Esophagus (tissue), 2 donors: ENCODE measurements at regions not wholly inside any gene's neighbourhood (a gene's known extent, or its start where the extent isn't known, plus 50 kb on each side); places are given as distances from the start of the nearest gene placed in this dataset.

ENCODE experiments used
- H3K27ac ChIP-seq, 2 donors: one replicate each; pipeline ENCODE4 v1.5.1; 2013; ENCODE audit warnings: low read depth in 2 of 2, mild to moderate bottlenecking in 2 of 2, inconsistent platforms in 1 of 2, low read length in 1 of 2, moderate library complexity in 1 of 2
- H3K27me3 ChIP-seq, 2 donors: one replicate each; pipeline ENCODE4 v1.6.1; 2013; ENCODE audit warnings: low read length in 2 of 2, control low read depth in 1 of 2, mild to moderate bottlenecking in 1 of 2; ENCODE audit not compliant: insufficient read depth in 2 of 2, control insufficient read depth in 1 of 2
- H3K36me3 ChIP-seq, 2 donors: one replicate each; pipeline ENCODE4 v1.6.1; 2013; ENCODE audit warnings: low read length in 1 of 2; ENCODE audit not compliant: control insufficient read depth in 2 of 2, insufficient read depth in 2 of 2
- H3K4me1 ChIP-seq, 2 donors: one replicate each; pipeline ENCODE4 v1.6.1; 2013; ENCODE audit warnings: low read length in 1 of 2; ENCODE audit not compliant: control insufficient read depth in 2 of 2, insufficient read depth in 2 of 2
- H3K4me3 ChIP-seq, 2 donors: one replicate each; pipeline ENCODE4 v1.5.1; 2013; ENCODE audit warnings: low read length in 2 of 2, mild to moderate bottlenecking in 2 of 2, low read depth in 1 of 2, moderate library complexity in 1 of 2
- H3K9me3 ChIP-seq, 2 donors: one replicate each; pipeline ENCODE4 v1.6.1; 2013; ENCODE audit warnings: mild to moderate bottlenecking in 2 of 2, low read depth in 1 of 2, low read length in 1 of 2, moderate library complexity in 1 of 2; ENCODE audit not compliant: control insufficient read depth in 2 of 2, insufficient read depth in 1 of 2
- WGBS, 2 donors: extraction: QIAGEN DNeasy Blood & Tissue Kit; methylation state at CpG; one replicate each; pipeline ENCODE4 v1.1.7; 2013; 5-methylcytosine and 5-hydroxymethylcytosine counted together
- donor health status: healthy with polysubstance abuse.
- donor health status: Bipolar disorder and iron deficiency.

DNA sequence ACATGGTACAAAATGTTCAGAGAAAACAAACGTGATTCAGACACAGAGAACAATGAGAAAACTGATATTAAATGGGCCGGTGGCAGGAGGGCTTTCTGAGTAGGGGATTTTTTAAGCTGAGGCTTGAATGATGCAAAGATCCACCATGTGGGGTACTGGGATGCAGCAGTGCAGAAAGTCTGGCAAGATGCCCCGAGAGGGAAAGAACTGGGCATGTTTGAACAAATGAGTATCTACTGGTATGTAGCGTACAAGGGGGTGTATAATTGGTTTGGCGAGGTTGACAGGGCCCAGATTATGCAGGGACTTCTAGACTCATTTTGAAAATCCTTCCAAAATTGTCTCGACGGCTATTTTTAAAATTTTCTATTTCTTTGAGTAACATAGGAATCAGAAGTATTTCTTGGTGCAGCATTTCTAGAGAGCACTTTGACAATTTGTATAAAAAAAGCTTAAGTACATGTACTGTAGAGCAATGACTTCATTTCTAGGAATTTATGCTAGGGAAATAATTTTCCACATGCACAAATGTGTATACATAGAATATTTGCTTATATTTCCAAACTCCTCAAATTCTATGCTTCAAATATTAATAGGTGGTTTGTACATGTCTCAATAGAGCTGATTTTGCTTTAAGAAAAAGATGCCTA is 119.6 kb upstream of the DOK5 start:
- no peak overlapping the region for H3K27ac ChIP-seq
- no peaks in the 10 kb centered on the region for H3K4me1 ChIP-seq
- H3K9me3 ChIP-seq: no peaks in the 10 kb centered on the region
- no peaks in the 10 kb centered on the region for H3K36me3 ChIP-seq
- H3K4me3 ChIP-seq: no peak overlapping the region
- H3K27me3 ChIP-seq: no peaks in the 10 kb centered on the region
- 31 to 42% methylated on average over 7 of the region's 7 CpGs for WGBS, 2 donors

DNA sequence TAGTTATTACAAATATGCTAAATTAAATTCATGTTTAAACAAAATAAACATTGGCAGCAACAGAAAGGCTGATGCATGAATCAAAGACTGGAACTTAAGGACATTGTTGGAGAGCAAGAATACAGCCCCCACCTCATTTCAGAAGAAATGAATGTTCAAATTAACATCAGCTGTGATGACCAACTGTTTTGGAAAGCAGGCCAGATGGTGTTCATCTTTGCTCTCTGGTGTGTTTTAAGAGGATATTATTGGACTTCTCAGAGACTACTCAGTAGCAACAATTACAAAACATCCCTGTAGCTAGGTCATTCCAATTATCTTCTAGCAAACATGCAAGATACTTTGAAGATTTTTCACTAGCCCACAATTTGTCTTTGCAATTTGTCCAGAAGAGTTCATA is 118.6 kb upstream of the DOK5 start:
- H3K36me3 ChIP-seq: no peaks in the 10 kb centered on the region
- no peaks in the 10 kb centered on the region for H3K4me1 ChIP-seq
- no peak overlapping the region for H3K4me3 ChIP-seq
- H3K9me3 ChIP-seq: no peaks in the 10 kb centered on the region
- no peaks in the 10 kb centered on the region for H3K27me3 ChIP-seq
- no peak overlapping the region for H3K27ac ChIP-seq

DNA sequence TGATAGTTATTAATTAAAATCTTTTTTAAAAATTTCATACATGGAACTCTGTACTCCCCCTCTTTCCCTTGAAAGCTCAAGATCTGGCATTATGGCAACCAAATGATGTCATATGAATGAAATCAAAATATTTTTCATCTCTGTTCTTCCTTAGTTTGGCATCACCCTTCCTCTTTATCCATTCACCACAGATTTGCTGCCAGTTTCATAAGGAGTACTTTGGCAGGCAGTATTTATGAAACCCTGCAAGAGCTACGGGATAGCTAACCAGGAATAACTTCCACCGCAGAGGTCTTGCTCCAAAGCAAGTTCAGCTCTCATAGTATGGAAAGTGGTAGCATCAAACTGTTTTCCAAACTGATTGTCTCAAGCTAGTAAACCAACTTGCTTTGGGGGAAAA is 113.9 kb upstream of the DOK5 start:
- Histone ChIP-seq H3K36me3 (no peaks in the 10 kb centered on the region), H3K27me3 (no peaks in the 10 kb centered on the region), H3K4me1 (no peaks in the 10 kb centered on the region), H3K9me3 (no peaks in the 10 kb centered on the region), H3K4me3 (no peak overlapping the region), H3K27ac (no peak overlapping the region)
- 75 to 84% methylated on average over 2 of the region's 2 CpGs for WGBS, 2 donors

DNA sequence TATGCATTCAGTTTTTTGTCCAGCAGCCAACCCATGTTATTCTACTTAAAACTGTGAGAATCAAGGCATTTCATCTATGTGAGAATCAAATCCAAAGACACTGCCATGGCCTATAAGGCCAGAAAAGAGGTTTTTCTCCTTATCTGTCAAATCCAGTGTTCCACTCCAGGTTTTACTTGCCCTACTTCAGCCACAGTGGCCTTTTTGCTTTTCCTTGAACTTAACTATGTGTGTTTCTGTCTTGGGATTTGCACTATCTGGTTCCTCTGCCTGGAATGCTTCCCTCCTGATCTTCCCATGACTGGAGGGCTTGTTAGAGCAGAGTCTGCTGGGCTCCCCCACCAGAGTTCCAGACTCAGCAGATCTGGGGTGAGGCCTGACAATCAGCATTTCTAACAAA is 113.1 kb upstream of the DOK5 start:
- H3K27ac ChIP-seq: no peak overlapping the region

DNA sequence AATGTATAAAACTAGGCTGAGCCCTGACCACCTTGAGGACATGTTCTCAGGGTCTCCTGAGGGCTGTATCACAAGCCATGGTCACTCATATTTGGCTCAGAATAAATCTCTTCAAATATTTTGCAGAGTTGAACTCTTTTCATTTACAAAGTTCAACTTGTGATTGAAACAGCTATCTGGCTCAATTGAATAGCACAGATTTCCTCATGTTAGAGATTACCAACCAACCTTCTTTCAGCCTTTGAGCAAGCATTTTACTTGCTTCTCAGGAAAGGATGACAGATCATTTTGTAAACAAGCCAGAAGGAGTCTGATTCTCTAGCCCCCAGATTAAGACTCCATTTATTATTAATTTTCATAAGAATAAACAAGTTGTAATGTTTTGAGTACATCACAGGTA is 111.0 kb upstream of the DOK5 start:
- H3K4me1 ChIP-seq: no peaks in the 10 kb centered on the region
- no peak overlapping the region for H3K4me3 ChIP-seq
- no peaks in the 10 kb centered on the region for H3K9me3 ChIP-seq
- no peak overlapping the region for H3K27ac ChIP-seq
- no peaks in the 10 kb centered on the region for H3K36me3 ChIP-seq
- H3K27me3 ChIP-seq: no peaks in the 10 kb centered on the region

More for the DNA sequence above, 113.1 kb upstream of the DOK5 start:
- Histone ChIP-seq H3K27me3 (no peaks in the 10 kb centered on the region), H3K4me3 (no peak overlapping the region), H3K36me3 (no peaks in the 10 kb centered on the region), H3K4me1 (no peaks in the 10 kb centered on the region), H3K9me3 (no peaks in the 10 kb centered on the region)

DNA sequence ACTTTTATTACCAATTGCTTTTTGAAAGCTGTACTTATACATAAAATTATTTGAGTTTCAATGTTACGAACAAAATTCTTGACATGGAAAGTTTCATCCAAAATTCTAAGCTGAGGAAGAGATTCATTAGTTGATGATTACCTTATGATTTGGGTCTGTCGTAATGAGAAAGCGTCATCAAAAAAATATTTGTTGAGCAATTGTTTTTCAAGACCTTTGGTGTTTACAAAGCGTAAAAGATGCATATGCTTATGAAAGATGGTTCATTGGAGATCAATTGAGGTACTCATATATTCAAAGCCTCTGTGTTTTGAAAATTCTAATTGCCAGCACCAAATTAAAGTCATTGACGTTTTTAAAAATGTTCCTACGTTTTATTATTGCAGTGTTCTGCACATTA is 110.5 kb upstream of the DOK5 start:
- H3K4me1 ChIP-seq: no peaks in the 10 kb centered on the region
- H3K9me3 ChIP-seq: no peaks in the 10 kb centered on the region
- 77 to 78% methylated on average over 6 of the region's 6 CpGs for WGBS, 2 donors
- H3K27ac ChIP-seq: no peak overlapping the region
- no peaks in the 10 kb centered on the region for H3K36me3 ChIP-seq
- H3K4me3 ChIP-seq: no peak overlapping the region
- no peaks in the 10 kb centered on the region for H3K27me3 ChIP-seq

DNA sequence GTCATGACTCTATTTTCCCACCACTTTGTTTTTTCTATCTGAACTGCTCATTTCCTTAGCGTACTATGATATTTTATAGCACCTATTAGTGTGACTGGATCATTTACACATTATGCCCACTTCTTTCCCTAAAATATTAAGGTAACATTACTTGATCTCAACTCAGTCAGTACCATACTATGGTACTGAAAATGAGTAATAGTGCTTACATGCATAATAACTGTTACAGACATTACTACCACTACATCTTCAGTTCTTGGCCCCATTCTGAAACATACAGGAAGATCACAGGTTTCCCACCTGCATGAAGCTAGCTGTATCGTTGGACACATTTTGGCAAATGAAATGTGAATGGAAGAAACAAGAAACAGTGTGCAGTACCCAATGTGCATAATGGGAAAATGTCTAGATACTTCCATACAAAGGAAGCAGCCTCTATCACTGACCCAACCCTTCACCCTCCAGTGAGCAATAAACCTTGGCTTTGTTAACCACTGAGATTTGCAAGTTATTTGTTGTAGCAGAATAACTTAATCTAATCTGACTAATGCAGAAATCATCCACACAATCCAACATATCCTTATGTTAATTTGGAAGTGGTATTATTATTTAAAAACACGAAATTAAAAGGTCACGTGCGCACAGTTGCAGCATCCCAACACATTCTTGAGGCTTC is 108.6 kb upstream of the DOK5 start:
- Histone ChIP-seq H3K36me3 (no peaks in the 10 kb centered on the region), H3K4me1 (no peaks in the 10 kb centered on the region), H3K4me3 (no peak overlapping the region), H3K27ac (no peak overlapping the region), H3K27me3 (no peaks in the 10 kb centered on the region), H3K9me3 (no peaks in the 10 kb centered on the region)
- WGBS, 2 donors: 81 to 87% methylated on average over 5 of the region's 5 CpGs

DNA sequence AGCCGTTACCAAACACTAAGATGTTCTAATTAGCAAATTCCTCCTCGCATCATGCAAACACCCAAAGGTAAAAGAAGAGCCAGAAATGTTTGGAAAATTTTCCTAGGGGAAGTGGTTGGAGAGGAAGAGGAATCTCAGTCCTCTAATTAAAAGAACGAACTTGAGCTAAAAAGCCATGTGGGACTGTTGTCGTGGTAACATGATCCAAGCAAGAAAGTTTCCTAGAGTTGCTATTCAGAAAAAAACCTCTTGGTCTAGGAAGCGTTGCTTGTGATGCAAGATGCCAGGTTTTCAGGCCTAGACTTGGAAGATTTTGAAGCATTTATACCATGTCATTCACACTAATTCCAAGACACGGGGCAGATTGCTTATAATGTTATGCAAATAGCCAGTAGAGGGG is 106.8 kb upstream of the DOK5 start:
- WGBS, 2 donors: 44 to 51% methylated on average over 6 of the region's 6 CpGs
- H3K4me3 ChIP-seq: no peak overlapping the region

DNA sequence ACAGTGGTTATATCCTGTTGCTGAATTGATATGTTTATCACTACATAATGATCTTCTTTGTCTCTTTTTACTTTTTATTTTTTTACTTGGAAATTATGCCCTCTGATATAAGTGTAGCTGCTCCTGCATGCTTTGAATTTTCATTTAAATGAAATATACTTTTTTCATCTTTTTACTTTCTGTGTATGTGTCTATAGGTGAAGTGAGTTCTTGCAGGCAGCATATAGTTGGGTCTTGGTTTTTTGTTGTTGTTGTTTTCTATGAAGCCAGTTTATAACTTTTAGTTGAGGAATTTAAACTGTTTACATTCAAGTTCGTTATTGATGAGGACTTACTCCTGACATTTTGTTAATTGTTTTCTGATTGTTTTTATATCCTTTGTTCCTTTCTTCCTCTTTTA is 103.1 kb upstream of the DOK5 start:
- Histone ChIP-seq H3K4me1 (no peaks in the 10 kb centered on the region), H3K27ac (no peak overlapping the region)
- WGBS, 2 donors: 39 to 49% methylated on average over 1 of the region's 1 CpG

More for the DNA sequence above, 106.8 kb upstream of the DOK5 start:
- H3K36me3 ChIP-seq: no peaks in the 10 kb centered on the region
- H3K9me3 ChIP-seq: no peaks in the 10 kb centered on the region
- no peak overlapping the region for H3K27ac ChIP-seq
- no peaks in the 10 kb centered on the region for H3K27me3 ChIP-seq
- H3K4me1 ChIP-seq: no peaks in the 10 kb centered on the region

More for the DNA sequence above, 103.1 kb upstream of the DOK5 start:
- Histone ChIP-seq H3K36me3 (no peaks in the 10 kb centered on the region), H3K27me3 (no peaks in the 10 kb centered on the region), H3K4me3 (no peak overlapping the region), H3K9me3 (no peaks in the 10 kb centered on the region)
